ENCODE measurements at regions not wholly inside any gene's neighbourhood (a gene's known extent, or its start where the extent isn't known, plus 50 kb on each side); places are given as distances from the start of the nearest gene placed in this dataset.

DNA sequence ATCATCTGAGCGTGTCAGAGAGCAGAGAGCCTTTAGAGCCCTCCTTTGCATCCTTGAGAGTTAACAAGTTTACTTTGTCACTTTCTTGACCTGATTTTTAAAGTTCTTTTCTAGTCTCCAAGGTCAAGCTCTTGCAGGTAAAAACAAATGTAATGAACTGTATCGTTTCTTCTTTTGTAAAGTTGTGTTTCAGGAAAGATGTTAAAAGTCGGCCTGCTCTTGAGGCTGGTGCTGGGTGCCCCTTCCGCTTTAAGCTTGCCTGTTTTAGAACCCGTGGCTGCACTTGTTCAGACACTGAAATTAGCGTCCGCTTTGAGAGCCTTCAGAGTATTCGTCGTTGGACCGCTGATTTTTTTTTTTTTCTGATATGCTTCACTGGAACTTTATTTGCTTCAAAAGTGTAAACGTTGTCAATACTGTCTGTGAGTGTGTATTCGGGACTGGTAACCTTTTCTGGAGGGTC, 52.6 kb upstream of the ULK4 start:
- intact Hi-C loops (cut with DNase I) = loop anchor here (2.0 to 5.0 kb wide), 2 partner anchors 82 to 83 kb away; no protein-coding TSS in a partner anchor
- no peak for DNase-seq (ENCODE audit: low spot score)

DNA sequence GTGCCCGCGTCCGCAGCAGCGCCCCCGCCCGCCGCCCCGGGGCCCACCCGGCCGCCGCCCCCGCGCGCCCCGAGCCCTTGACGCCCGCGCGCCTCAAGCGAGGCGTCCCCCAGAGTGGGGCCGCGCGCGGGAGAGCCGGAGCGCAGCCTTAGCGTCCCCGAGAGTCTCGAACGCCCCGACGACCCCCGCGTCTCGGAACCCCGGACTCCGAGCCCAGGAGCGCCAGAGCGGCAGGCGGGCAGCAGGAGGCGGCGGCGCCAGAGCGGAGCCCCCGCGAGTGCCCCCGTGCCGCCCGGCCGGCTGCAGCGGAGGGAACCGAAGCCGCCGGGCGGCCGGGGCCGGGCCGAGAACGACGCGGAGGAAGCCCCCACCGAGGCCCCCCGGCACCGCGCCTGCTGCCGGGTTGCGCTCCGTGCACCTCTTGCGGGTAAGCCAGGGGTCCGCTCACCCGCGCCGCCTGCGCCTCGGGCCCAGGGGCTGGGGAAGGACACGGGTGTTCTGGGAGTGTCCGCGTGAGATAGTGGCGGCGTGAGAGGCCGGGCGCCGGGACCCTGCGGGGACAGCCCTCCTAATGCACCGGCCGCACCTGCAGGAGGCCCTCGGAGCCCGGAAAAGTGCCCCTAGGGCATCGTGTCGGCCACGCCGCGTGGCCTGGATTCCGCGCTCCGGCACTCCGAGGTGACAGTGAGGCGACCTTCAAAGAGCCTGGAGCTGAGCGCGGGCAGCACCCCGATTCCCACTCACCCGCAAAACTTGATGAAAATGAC, 52.0 kb upstream of the ULK4 start:
- DNase-seq (ENCODE audit: low spot score) = peak; percentile 84
- intact Hi-C loops (cut with DNase I) = loop anchor here (2.0 to 5.0 kb wide), 2 partner anchors 83 kb away; no protein-coding TSS in a partner anchor

DNA sequence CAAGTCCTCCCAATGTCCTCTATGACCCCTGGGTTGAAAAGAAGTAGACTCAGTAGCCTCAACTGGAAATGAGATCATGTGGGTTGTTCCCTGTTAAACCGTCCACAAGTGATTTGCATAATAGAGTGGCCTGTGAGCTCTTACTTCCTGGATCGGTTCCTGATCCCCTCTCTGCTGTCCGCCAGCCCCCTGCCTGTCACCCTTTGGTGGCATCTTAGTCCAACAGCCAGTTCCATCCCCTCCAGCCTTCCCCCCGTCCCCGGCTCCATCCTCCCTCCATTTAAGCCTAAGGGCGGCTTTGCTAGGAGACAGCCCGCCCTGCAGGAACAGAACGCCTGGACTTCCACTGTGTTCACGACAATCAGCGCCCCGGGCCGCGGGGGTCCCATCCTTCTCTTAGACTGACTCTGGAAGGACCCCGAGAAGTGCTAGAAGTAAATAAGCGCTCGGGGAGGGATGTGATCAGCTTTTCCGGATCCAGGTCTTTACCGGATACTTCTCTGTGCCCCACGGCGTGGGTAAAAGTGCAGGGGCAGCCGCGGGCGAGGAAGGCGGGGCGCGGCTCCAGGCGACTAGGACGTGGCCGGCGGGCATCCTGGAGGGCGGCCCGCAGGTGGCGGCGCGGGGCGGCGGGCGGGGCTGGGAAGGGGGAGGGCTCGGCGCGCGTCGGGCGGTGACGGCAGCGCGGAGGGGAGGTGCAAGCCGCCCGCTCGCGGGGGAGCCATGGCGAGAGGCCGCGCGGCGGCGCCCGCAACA, 51.2 kb upstream of the ULK4 start:
- intact Hi-C loops (cut with DNase I) = loop anchor here in 1 of 2 donors (5.0 kb wide), 1 partner anchor 84 kb away; no protein-coding TSS in a partner anchor
- peak; percentile 94 for DNase-seq (ENCODE audit: low spot score)

DNA sequence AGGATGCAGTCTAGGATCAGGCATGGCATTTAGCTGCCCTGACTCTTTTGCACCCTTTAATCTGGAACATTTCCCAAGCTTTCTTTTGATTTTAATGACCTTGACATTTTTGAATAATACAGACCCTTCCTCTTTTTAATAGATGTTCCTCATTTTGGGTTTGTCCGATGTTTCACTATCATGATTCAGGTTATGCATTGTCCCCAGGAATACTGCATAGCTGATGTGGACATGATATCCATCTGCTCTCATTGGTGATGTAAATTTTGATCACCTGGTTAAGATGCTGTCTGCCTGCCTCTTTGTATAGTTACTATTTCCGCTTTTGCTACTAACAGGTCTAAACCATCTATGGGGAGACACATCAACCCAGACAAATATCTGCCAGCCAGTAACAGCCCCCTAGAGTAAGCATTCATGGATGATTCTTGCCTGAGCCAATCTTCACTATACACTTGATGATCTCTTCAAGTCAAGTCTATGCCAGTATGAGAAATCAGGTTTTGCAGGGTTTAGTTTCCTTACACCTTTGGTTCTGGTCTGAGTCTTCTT, 50.6 kb upstream of the ULK4 start:
- intact Hi-C loops (cut with DNase I) = loop anchor here in 1 of 2 donors (5.0 kb wide), 1 partner anchor 85 kb away; no protein-coding TSS in a partner anchor
- no peak for DNase-seq (ENCODE audit: low spot score)
